CD1c-positive myeloid dendritic cell (primary cell): ENCODE measurements at regions not wholly inside any gene's neighbourhood (a gene's known extent, or its start where the extent isn't known, plus 50 kb on each side); places are given as distances from the start of the nearest gene placed in this dataset.

Experiments
- DNase-seq: peaks from one replicate; pipeline ENCODE4 v3.0.0-alpha.2; 2016; ENCODE audit errors: extremely low spot score

DNA sequence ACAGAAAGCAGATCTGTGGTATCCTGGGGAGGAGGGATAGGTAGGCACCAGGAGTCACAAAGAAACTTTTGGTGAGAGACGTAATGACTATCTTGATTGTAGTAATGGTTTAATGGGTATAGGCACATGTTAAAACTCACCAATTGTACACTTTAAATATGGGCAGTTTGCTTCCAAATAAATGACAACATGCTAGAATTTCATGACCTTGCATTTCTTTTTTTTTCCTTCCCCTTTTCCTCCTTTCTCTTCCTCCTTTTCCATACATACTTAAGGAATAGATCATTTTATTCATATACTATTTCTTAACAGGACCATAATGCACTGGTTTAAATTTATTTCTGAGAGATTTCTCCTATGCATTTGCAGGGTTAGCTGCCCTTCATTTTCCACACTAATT is 341.8 kb downstream of the TMEM182 start:
- no peak for DNase-seq

DNA sequence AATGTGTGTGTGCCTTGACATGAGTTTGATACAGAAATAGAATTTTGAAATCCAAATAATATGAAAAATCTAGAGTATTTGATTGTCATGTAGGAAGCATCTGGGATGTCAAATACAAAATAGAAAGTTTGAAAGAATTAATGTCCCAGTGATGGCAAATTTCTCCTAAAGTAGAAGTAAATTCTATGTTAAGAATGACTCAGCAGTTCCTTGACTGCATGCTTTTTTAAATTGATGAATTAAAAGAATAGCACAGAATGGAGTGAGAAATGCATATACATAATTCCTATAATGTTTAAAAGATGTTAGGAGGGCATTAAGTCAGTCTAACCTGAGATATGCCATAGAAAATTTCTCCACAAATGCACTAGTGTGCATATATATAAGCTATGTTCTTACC is 357.5 kb downstream of the TMEM182 start:
- DNase-seq = no peak

DNA sequence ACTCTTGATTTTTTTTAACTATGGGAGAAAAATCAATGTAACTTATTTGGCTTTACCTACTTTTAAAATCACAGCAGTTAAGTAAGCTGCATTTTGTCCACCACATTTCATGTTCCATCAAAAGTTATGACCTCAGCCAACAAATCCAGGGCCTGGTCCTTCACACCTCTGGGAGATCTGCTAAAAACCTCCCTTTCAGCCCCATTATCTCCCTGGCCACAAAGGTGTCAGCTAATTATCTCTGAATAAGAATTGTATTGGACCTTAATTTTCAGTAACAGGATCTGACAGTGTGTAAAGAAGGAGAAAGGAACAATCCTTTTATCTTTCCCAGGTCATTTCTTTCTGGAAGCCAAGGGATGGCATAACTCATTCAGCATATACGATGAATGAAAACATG is 359.3 kb downstream of the TMEM182 start:
- DNase-seq = no peak

GRCh38 chr2:103123516-103123915 is 361.7 kb downstream of the TMEM182 start:
- DNase-seq = no peak

DNA sequence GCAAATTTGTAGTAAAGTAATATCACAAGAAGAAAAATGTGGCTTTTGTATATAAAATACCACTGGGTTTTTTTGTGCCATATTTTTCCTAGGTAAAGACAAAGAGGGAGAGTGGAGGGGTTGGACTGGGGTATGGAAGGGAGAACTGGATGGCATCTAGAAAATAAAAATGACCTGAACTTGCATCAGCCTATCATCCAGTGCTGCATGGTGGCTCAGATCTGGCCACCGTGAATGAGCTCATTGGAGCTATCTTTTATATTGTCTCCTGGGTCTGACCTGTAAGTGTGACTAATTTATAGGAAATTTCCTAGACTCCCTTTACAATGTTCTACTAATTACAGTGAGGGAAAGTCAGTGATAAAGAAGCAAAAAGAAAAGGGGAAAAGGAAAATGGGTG is 369.0 kb downstream of the TMEM182 start:
- DNase-seq = no peak

DNA sequence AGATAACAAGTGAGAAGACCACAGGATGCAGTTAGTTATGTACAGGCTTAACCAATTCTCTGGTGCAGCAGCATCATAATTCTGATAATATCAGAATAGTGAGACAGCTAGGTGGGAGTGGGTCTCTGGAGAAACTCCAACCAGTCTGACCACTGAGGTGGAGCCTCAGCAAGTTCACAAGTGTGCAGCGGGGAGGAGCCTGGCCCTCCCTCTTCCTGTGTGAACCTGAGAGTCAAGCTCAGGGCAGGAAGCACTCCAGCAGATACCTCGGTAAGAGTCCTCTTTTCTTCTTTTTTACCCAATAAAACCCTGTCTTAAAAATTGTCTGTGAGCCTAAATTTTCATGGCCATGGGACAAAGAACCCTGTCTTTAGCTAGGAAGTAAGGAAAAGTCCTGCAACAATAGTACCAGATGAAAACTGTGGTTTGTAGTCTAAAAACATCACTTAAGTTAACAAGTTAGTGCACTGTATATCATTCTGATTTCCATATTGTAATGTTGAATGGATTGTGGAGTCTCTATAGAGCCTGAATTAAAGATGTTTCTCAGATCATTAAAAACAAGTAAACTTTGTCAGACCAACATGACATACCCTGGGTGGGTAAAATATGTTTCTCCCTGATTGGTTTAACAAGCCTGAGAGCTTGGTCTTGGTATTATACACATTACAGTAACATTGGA is 370.8 kb downstream of the TMEM182 start:
- DNase-seq = no peak

GRCh38 chr2:103135679-103136078 is 373.8 kb downstream of the TMEM182 start:
- DNase-seq = no peak

DNA sequence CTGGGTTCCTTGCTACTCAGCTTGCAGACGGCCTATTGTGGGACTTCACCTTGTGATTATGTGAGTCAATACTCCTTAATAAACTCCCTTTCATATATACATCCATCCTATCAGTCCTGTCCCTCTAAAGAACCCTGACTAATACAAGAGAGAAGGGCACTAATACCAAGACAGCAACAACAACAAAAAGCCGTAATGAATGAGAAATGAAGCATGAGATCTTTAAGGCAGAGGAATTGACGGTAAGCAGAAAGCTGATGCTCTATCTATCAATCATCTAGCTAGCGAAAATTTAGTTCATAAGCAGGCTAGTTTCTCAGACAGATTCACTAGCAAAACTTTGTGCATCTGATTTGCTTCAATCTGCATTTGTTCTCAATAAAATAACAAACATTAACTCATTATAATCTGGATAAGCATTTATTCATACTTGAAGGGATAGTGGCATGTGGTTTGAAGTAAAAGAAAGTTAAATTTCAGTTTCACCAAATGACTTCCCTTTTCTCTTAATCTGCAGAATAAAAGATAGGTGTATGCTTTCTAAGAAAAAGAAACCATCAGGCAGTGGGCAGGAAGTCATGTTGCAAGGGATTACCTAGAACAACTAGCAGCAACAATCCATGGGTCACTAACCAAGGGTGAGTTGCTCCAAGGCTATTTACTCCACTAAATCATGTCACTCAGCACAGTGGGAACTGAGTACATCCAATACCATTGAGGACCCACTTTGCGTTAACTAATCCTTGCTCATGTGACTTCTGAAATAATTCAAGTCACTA is 376.5 kb downstream of the TMEM182 start:
- no peak for DNase-seq

DNA sequence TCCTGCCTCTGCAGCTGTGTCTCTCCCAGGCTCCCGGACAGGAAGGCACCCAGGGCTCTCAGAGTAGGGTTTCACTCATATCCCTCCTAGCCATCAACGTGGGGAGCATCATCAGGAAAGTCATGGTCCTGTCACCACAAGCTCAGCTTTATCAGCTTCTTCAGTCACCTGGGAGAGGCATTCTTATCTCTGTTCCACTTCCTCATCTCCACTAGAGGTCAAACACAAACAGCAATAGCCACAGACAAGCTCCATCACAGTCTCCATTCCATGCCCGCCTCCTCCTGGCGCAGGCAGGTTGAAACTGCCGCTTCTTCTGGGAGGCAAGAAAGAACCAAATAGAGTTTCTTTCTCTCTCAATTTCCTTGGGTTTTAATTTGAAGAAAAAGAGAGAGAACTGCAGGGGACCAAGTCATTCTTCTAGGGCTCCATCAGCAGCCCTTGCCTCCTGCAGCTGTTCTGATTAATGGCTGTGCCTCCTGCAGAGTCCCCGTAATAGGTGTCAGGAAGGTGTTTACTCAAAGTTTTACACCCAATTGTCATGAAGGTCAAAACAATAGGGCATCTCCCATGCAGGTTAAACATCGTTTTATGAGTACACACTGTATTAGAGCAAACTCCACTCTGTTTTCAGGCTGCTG is 377.9 kb downstream of the TMEM182 start:
- DNase-seq = no peak

DNA sequence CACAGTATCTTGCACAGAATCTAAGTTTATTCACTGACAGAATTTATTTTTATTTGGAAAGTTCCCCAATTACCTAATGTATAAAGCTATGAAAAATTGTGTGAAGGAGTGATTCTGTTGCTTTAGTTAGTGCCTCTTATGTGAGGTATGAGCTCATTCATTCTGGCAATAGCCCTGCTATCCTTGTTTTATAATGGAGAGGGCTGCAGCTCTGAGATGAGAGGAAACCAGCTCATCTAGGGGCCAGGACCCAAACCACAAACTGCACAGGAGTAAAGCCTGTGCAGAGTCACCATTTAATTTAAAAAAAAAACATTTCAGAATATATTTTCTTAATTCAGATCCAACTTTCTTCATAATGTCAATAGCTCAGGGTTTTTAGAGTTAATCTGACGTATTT is 383.0 kb downstream of the TMEM182 start:
- DNase-seq = no peak

DNA sequence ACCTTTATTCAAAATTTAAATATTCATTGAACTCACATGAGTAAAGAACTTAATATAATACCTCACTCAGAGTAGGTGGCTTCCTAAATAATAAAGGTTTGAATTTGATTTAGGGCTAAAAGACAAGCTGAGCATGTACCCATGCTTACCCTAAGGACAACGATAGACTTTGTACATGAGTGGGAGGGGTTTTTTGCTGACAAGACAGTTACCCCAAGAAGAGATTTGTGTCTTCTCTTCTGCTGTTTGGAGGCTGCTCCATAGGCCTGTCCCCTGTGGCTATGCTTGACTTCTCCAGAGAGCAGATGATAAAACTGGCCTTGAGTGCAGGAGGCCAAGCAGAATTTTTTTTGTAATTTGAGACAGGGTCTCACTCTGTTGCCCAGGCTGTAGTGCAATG is 383.9 kb downstream of the TMEM182 start:
- no peak for DNase-seq

- DNase-seq = no peak
Measured at GRCh38 chr2:103151046-103151445, 389.2 kb downstream of the TMEM182 start.

GRCh38 chr2:103152556-103152955 is 390.7 kb downstream of the TMEM182 start:
- no peak for DNase-seq

- DNase-seq = no peak
Measured at GRCh38 chr2:103153580-103154284, 391.9 kb downstream of the TMEM182 start.

DNA sequence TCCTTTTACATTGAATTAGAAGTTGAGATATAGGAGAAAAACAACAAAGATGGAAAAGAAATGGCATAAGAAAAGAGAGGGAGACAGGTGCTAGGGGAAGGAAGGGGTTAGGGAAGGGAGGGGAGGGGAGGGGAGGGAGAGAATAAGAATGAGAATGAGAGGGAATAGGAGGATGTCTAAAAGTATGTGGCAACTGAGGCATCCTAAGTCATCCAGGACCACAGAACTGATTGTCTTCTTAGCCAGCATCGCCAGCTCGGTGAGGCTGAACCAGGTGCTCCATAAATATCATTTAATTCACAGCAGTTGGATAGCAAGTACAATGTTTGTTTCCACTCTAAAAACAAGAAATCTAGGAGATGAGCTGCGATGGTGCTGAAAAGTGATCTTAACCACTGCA is 393.5 kb downstream of the TMEM182 start:
- DNase-seq = no peak

GRCh38 chr2:103159018-103159417 is 397.2 kb downstream of the TMEM182 start:
- DNase-seq = no peak

GRCh38 chr2:103161456-103162289 is 399.8 kb downstream of the TMEM182 start:
- DNase-seq = peak; percentile 3

DNA sequence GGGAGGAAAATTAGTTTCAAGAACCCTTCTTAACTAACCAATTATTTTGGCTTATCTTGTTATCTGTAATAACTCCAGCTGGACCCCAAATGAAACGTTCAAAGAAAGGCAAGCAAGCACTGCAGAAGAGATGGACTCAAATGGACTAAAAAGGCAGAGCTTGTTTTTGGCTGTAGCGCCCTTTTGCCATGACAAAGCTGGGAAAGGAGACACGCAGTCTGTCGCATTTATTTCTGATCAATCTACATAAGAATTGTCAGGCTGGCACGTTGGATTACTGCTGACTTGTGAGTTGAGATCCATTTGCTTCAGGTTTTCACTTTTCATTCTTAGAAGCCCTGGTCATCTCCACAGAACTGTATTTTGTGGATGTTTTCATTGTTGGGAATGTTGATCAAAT is 402.9 kb downstream of the TMEM182 start:
- DNase-seq = no peak

- no peak for DNase-seq
Measured at GRCh38 chr2:103165836-103166235, 404.0 kb downstream of the TMEM182 start.

GRCh38 chr2:103166456-103167324 is 404.9 kb downstream of the TMEM182 start:
- DNase-seq = no peak
